ENCODE measurements at regions not wholly inside any gene's neighbourhood (a gene's known extent, or its start where the extent isn't known, plus 50 kb on each side); places are given as distances from the start of the nearest gene placed in this dataset.

- TF ChIP-seq ZNF274 (IDR thresholded peaks at IDR 0.05; ENCODE audit: low read depth, low read length): no peak
Observed at GRCh38 chr5:2674456-2674855, 77.0 kb downstream of the IRX2 start.

DNA sequence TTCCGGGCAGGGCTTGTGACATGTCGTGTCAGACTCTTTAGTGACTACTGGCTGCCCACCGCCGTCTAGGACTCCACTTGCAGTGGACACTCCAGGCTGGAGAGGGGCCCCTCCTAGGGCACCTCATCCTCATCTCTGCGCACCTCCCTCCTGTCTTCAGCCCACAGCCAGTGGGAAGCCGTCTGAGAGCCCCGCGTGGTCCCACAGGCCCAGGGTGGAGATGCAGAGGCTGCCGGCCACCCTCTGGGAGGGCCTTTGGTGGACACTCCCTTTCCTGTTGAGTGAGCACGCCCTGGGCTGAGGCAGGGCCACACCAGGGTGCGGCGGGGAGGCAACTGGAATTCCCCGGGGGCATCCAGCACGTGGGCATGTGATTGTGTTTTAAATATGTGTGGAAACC, 80.5 kb downstream of the IRX2 start:
- H3K4me3 ChIP-seq (ENCODE audit: low read length): no peak overlapping the region
- no peak for TF ChIP-seq ZNF274 (IDR thresholded peaks at IDR 0.05; ENCODE audit: low read depth, low read length)

More at GRCh38 chr5:2674456-2674855, 77.0 kb downstream of the IRX2 start:
- H3K4me3 ChIP-seq (ENCODE audit: low read length): no peak overlapping the region

DNA sequence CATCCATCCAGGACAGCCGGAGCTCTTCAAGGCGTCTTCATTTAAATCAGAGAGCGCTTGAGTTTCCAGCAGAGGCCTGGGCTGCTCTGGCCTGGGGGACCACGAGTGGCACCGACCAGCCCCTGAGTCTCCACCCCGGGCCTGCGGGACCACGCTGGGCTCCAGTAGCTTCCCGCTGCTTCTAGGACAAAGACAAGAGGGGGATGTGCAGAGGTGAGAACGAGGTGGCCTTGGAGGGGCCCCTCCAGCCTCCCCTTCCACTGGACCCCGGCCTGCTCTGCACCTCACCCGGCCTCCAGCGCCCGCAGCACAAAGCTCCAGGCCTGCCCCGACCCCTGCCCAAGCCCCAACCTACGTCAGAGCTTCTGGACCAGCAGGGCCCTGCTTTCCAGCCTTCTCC, 81.6 kb downstream of the IRX2 start:
- no peak overlapping the region for H3K4me3 ChIP-seq (ENCODE audit: low read length)
- no peak for TF ChIP-seq ZNF274 (IDR thresholded peaks at IDR 0.05; ENCODE audit: low read depth, low read length)

DNA sequence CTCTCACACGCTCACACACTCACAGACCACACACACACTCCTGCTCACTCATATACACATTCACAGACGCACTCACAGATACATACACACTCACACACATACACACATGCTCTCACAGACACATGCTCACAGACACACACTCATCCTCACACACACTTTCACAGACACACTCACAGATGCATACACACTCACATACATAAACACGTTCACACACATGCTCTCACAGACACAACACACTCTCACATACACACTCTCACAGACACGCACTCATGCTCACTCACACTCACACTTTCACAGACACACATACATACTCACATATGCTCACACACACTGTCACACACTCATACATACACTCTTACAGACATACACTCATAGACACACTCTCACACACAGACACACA, 82.2 kb downstream of the IRX2 start:
- TF ChIP-seq ZNF274 (IDR thresholded peaks at IDR 0.05; ENCODE audit: low read depth, low read length): no peak
- H3K4me3 ChIP-seq (ENCODE audit: low read length): no peak overlapping the region

GRCh38 chr5:2666081-2666480, 85.4 kb downstream of the IRX2 start:
- TF ChIP-seq ZNF274 (IDR thresholded peaks at IDR 0.05; ENCODE audit: low read depth, low read length): no peak
- no peak overlapping the region for H3K4me3 ChIP-seq (ENCODE audit: low read length)

DNA sequence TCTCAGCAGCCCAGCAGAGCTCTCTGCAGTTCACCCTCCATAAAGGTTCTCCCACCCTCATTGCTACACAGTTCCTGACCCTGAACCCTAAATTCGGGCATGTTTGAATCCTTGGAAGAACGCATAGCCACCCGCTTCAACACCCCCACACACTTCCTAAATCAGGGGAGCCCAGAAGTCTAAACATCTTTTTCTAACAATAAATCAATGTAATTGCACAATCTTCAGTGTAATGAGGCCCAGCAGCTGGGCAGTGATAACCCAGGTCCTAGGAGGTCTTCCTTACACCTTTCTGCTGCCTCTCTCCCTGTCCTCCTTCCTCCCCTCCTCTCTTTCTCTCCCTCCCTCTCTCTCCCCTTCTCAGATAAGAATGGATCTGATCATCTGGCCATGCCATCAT, 88.0 kb downstream of the IRX2 start:
- no peak for TF ChIP-seq ZNF274 (IDR thresholded peaks at IDR 0.05; ENCODE audit: low read depth, low read length)
- no peak overlapping the region for H3K4me3 ChIP-seq (ENCODE audit: low read length)

DNA sequence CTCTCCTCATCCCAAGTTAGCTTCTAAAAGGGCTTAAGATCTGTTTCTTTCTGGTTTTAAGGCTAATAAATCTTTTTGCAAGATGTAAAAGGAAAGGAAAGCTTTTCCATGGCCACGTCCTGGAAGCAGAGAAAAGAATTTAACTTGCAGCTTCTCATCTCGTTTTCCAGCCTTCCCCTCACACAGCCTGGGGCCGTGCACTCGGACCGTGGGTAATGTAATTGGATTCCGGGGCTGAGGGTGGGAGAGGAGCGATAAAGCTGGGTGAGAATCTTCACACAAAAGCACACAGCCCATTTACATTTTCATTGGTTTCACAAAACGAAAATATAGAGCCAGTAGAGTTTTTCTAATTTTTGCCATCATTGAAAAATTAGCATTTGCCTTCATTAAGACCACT, 91.2 kb downstream of the IRX2 start:
- TF ChIP-seq ZNF274 (IDR thresholded peaks at IDR 0.05; ENCODE audit: low read depth, low read length): no peak
- no peak overlapping the region for H3K4me3 ChIP-seq (ENCODE audit: low read length)

DNA sequence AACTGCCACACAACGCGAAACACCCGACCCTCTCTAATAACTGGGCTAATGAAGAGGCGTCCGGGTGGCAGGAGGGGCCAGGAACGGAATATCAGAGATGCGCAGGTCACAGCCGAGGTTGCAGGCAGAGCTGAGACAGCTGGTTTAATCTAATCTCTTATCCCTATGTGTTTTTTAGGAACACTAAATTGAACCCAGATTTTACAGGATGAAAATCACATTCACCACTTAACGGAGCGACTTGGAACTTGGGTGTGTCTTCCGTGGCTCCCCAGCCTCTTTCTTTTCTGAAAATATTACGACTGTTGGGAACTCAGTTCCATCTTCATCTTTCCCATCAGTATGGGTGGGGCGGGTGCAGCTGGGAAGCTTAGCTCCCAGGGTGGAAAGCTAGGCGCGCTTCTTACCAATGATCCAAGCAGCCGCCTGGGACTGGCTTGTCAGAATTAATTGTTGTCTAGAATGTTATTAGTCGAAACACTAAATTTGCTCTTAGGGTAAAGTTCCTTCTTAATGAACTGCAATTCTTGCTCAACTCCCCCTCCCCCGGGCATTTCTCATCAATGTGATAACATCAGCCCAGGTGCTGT, 92.5 kb downstream of the IRX2 start:
- no peak for TF ChIP-seq ZNF274 (IDR thresholded peaks at IDR 0.05; ENCODE audit: low read depth, low read length)
- no peak overlapping the region for H3K4me3 ChIP-seq (ENCODE audit: low read length)

GRCh38 chr5:2658447-2658846, 93.0 kb downstream of the IRX2 start:
- TF ChIP-seq ZNF274 (IDR thresholded peaks at IDR 0.05; ENCODE audit: low read depth, low read length): no peak

DNA sequence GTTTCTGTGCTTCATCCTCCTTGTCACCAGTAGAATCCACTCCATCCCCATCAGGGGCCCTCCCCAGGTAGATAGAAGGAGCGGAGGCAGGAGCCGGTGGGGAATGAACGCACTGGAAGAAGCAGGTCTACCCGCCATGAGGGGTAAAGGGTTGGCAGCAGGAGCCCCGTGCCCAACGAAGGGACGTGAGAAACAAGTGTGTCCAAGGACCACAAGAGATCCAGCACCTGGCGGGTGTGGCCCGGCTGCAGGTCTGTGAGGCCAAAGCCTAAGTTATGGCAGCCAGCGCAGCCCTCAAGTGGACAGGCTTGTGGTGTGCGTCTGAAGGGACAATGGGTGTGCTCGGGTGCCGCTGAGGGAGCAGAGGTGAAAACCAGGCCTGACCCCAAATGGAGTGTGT, 94.3 kb downstream of the IRX2 start:
- no peak overlapping the region for H3K4me3 ChIP-seq (ENCODE audit: low read length)
- TF ChIP-seq ZNF274 (IDR thresholded peaks at IDR 0.05; ENCODE audit: low read depth, low read length): no peak

More at GRCh38 chr5:2658447-2658846, 93.0 kb downstream of the IRX2 start:
- no peak overlapping the region for H3K4me3 ChIP-seq (ENCODE audit: low read length)

DNA sequence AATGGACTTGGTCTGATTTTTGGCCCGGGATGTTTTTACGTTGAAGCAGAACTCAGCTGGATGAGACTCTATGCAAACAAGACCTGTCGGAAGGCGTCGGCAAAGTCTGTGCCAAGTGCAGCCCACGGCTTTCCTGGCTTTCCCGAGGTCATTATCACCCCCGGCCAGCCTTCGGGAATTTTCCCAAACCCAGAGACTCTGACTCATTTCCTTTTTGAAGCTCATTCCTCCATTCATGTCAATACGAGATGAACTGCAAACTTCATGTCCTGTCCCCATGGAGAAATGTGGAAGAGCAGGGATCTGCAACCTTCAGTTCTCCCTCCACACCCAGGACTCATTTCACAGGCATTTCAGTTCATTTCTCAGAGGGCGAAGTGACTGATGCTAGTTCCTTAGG, 95.3 kb downstream of the IRX2 start:
- TF ChIP-seq ZNF274 (IDR thresholded peaks at IDR 0.05; ENCODE audit: low read depth, low read length): no peak
- H3K4me3 ChIP-seq (ENCODE audit: low read length): no peak overlapping the region

GRCh38 chr5:2653991-2654390, 97.5 kb downstream of the IRX2 start:
- no peak overlapping the region for H3K4me3 ChIP-seq (ENCODE audit: low read length)
- TF ChIP-seq ZNF274 (IDR thresholded peaks at IDR 0.05; ENCODE audit: low read depth, low read length): no peak

- no peak for TF ChIP-seq ZNF274 (IDR thresholded peaks at IDR 0.05; ENCODE audit: low read depth, low read length)
- no peak overlapping the region for H3K4me3 ChIP-seq (ENCODE audit: low read length)
Observed at GRCh38 chr5:2651116-2651515, 100.4 kb downstream of the IRX2 start.

DNA sequence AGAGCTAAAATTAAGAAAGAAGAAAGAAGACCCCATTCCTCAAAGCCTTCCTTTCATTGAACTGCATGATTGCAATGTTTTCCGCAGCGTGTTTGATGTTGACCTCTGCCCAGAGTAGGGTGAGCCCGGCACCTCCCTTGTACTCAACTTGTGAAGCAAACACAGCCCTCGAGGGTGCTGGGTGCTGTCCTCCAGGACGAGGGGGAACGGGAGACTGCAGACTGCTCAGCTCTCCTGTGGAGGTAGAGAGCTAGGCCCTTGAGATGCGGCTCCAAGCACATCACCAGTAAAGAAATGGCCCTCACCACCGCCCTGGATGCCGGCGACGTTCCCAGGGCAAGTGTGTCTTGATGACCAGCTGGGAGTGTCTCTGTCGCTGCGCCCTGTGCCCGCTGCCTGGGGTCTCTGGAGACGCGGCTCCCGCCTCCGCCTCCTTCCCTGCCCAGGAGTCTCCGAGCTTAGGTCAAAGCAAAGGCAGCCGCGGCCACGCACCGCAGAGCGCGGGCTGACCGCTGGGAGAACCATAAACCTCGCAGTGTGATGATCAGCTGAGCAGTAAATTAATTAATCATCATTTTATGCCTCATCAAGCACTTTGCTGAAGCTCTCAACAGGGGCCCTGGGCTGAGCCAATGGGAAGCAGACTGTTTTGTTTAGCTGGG, 108.7 kb downstream of the IRX2 start:
- no peak for TF ChIP-seq ZNF274 (IDR thresholded peaks at IDR 0.05; ENCODE audit: low read depth, low read length)
- H3K4me3 ChIP-seq (ENCODE audit: low read length): no peak overlapping the region

- TF ChIP-seq ZNF274 (IDR thresholded peaks at IDR 0.05; ENCODE audit: low read depth, low read length): no peak
- H3K4me3 ChIP-seq (ENCODE audit: low read length): no peak overlapping the region
Observed at GRCh38 chr5:2640717-2641116, 110.8 kb downstream of the IRX2 start.

GRCh38 chr5:2639425-2639824, 112.1 kb downstream of the IRX2 start:
- no peak overlapping the region for H3K4me3 ChIP-seq (ENCODE audit: low read length)
- TF ChIP-seq ZNF274 (IDR thresholded peaks at IDR 0.05; ENCODE audit: low read depth, low read length): no peak

Data from GM08714 (cell line).